Lung (tissue), 11 donors: ENCODE measurements at regions not wholly inside any gene's neighbourhood (a gene's known extent, or its start where the extent isn't known, plus 50 kb on each side); places are given as distances from the start of the nearest gene placed in this dataset.

Experiments
- ATAC-seq: fragments of 200-7000 bp; cut with Tn5 transposase; one replicate; pipeline ENCODE4 v1.9.1; 2020; ENCODE audit warnings: moderate number of reproducible peaks; ENCODE audit not compliant: insufficient read depth, low FRiP score
- DNase-seq, 3 donors: peaks; one replicate each; pipeline ENCODE4 v3.0.0-alpha.2; 2013 to 2017
- H3K27ac ChIP-seq, 2 donors: one replicate each; pipeline ENCODE4 v1.5.1; 2013; ENCODE audit warnings: mild to moderate bottlenecking in 2 of 2, moderate library complexity in 2 of 2, control low read depth in 1 of 2, inconsistent platforms in 1 of 2, low read depth in 1 of 2, low read length in 1 of 2
- H3K27me3 ChIP-seq, 3 donors: one replicate each; pipeline ENCODE4 v1.5.1; 2013; ENCODE audit warnings: low read length in 2 of 3; ENCODE audit not compliant: control insufficient read depth in 3 of 3, insufficient read depth in 3 of 3
- H3K36me3 ChIP-seq, 4 donors: one replicate each; pipeline ENCODE4 v1.5.1; 2013; ENCODE audit warnings: low read length in 4 of 4, mild to moderate bottlenecking in 1 of 4, moderate library complexity in 1 of 4; ENCODE audit not compliant: control insufficient read depth in 4 of 4, insufficient read depth in 4 of 4
- H3K4me1 ChIP-seq, 5 donors: one replicate each; pipeline ENCODE4 v1.5.1; 2013; ENCODE audit warnings: low read length in 5 of 5, mild to moderate bottlenecking in 2 of 5, moderate library complexity in 1 of 5; ENCODE audit not compliant: control insufficient read depth in 5 of 5, insufficient read depth in 5 of 5
- H3K4me3 ChIP-seq: one replicate; pipeline ENCODE4 v1.5.1; 2013; ENCODE audit warnings: mild to moderate bottlenecking, control low read depth, moderate library complexity
- H3K9ac ChIP-seq, 2 donors: one replicate each; pipeline ENCODE4 v1.5.1; 2013; ENCODE audit warnings: low read length in 2 of 2, control low read depth in 1 of 2; ENCODE audit not compliant: insufficient read depth in 1 of 2
- H3K9me3 ChIP-seq, 4 donors: one replicate each; pipeline ENCODE4 v1.5.1; 2013; ENCODE audit warnings: low read length in 3 of 4, mild to moderate bottlenecking in 1 of 4, moderate library complexity in 1 of 4; ENCODE audit not compliant: control insufficient read depth in 4 of 4, insufficient read depth in 3 of 4
- CTCF ChIP-seq: IDR thresholded peaks from 2 replicates; pipeline ENCODE4 v1.5.1; 2012; ENCODE audit warnings: mild to moderate bottlenecking; ENCODE audit errors: control extremely low read depth, extremely low read depth
- WGBS, 2 donors: extraction: QIAGEN DNeasy Blood & Tissue Kit; methylation state at CpG; one replicate each; pipeline ENCODE4 v1.1.7; 2013; 5-methylcytosine and 5-hydroxymethylcytosine counted together
- donor health status: control.
- donor health status: control.
- donor health status: Bipolar disorder and iron deficiency.
- donor health status: healthy.
- donor health status: DM: yes; HTN: yes; CAD: no.

- WGBS, 2 donors: 91 to 93% methylated on average over 18 to 21 of the region's 21 CpGs
- H3K4me3 ChIP-seq: no peak overlapping the region
- H3K27ac ChIP-seq: no peak overlapping the region
- DNase-seq (peak in 1 of 3 donors; percentile 9), ATAC-seq (no peak)
- TF ChIP-seq CTCF: no peak
- no peaks in the 10 kb centered on the region for H3K36me3 ChIP-seq
- no peaks in the 10 kb centered on the region for H3K9me3 ChIP-seq
- H3K27me3 ChIP-seq: no peaks in the 10 kb centered on the region
- peaks cover 0 to 3% (median 0%) of the 10 kb centered on the region in 5 donors for H3K4me1 ChIP-seq
- no peak overlapping the region for H3K9ac ChIP-seq
Measured at GRCh38 chr22:44437216-44438055, 60.6 kb downstream of the RTL6 start.

- no peak overlapping the region for H3K4me3 ChIP-seq
- H3K9ac ChIP-seq: no peak overlapping the region
- H3K36me3 ChIP-seq: no peaks in the 10 kb centered on the region
- H3K27me3 ChIP-seq: no peaks in the 10 kb centered on the region
- ATAC-seq: no peak
- no peak for TF ChIP-seq CTCF
- no peaks in the 10 kb centered on the region for H3K9me3 ChIP-seq
- H3K27ac ChIP-seq: no peak overlapping the region
- 66% methylated on average over 8 of the region's 8 CpGs for WGBS, 2 donors
- H3K4me1 ChIP-seq: peaks cover 0 to 3% (median 0%) of the 10 kb centered on the region in 5 donors
- peak in 1 of 3 donors; percentile 13 for DNase-seq
Measured at GRCh38 chr22:44436736-44437135, 61.3 kb downstream of the RTL6 start.

- DNase-seq (peak in 1 of 3 donors; percentile 1), ATAC-seq (no peak)
- no peaks in the 10 kb centered on the region for H3K27me3 ChIP-seq
- H3K27ac ChIP-seq: no peak overlapping the region
- H3K9me3 ChIP-seq: no peaks in the 10 kb centered on the region
- WGBS, 2 donors: 88 to 91% methylated on average over 4 of the region's 4 CpGs
- H3K4me1 ChIP-seq: peaks cover 0 to 3% (median 0%) of the 10 kb centered on the region in 5 donors
- TF ChIP-seq CTCF: no peak
- H3K36me3 ChIP-seq: no peaks in the 10 kb centered on the region
- no peak overlapping the region for H3K4me3 ChIP-seq
- no peak overlapping the region for H3K9ac ChIP-seq
Measured at GRCh38 chr22:44431256-44431655, 66.8 kb downstream of the RTL6 start.
